GM18861 (cell line): ENCODE measurements at regions not wholly inside any gene's neighbourhood (a gene's known extent, or its start where the extent isn't known, plus 50 kb on each side); places are given as distances from the start of the nearest gene placed in this dataset.
"Not testable (repeated sequence)": the region's sequence is repeated elsewhere in the genome, so short reads cannot be mapped to it uniquely, and the experiment has no call there.

Experiments used
- ATAC-seq: cut with Tn5 transposase; IDR thresholded peaks from one replicate; pipeline ENCODE4 v1.9.1; 2021; ENCODE audit not compliant: unreplicated experiment

DNA sequence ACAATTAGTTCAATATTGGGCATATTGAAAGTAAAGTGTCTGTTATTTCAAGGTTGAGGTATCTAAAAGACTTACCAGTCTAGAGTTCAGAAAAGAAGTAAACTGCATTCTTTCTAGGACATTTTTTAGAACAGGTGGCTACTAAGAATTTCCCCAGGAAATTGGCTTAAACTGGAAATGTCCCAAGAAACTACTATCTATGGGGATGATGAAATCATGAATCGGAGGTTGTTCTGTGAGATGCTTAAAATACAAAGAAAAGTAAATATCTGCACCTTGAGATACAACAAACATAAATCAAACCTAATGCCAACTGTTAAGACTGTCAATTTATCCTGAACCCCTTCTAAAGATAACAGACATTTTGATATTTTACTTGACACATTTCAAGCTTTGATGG is 226.5 kb upstream of the NREP start:
- ATAC-seq = no peak

DNA sequence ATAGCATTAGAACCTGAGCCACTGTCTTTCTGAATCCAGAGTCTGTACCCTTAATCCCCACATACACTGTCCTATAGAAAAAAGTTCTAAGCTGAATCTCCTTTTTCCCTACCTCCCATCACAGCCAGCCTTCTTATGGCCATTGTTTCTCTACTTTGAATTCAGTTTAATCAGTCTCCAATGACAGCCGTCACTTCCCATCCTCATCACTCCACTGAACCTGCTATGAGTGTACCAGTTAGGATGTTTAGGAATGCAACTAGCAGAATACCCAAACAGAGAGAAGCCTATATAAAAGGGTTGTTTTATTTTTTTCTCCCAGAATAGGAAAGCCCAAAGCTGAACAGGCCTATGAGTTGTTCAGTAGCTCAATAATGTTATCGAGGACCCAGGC is 220.4 kb upstream of the NREP start:
- no peak for ATAC-seq

DNA sequence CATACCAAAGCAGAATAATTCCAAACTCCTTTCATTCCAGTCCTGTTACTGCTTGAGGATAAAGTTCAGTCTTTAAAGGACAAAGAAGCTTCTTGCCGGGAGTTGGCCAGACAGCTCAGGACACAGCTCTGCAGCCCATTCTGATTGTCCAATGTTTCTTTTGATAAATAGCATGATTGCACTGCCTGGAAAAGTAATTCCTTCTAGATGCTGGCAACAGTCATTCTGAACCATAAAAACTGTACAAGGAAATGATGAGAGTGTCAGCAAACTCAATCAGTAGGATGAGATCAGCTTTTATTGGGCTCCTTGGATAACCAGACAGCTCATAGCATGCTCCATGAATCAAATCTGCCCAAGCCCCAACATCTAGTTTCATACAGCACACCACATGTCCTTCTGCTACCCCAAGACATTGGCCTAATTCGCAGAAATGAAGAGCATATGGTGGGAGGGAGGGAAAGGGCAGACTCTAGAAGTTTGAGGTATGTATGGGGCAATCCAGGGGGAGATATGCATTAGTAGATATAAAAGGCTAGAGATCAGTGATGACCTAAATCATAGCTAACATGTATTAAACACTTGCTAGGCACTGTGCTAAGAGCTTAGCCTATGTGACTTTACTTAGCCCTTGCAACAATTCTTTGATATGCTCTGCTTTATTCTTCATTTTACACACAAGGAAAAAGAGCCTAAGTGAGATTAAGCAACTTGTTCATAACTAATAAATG is 219.9 kb upstream of the NREP start:
- no peak for ATAC-seq

DNA sequence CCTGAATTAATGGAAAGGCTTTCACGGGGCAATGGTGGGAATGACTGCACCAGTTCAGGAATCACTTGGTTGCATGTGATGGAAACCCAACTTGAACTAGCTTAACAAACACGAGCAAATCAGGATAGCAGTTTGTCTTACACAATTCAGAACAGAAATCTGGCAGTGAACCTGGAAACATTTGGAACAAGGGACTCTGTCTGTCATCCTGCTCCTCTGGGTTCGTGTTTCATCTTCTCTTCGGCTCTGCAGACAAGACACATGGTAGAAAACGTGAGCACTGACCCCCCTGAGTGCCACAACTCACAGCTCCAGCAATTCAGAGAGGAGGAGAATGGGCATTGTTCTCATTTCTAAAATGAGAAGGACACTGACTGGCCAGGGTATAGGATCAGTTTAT is 218.1 kb upstream of the NREP start:
- ATAC-seq = no peak

DNA sequence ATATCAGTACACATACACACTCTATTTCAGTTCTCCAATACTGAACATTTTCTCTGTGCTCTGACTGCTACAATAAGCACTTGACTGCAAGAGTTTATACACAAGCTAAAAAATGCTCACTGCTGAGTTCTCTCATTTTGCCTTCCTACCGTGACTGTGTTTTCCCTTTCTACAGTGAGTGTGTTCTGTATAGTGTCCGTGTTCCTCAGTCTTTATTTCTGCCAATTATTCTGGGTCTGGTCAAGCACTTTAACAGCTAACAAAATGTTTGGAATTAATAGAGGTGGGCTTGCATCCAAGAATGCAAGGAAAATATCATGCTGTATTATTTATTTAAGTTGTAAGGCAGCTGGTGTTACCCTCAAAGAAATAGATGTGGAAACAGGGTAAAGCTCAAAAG is 217.0 kb upstream of the NREP start:
- no peak for ATAC-seq

DNA sequence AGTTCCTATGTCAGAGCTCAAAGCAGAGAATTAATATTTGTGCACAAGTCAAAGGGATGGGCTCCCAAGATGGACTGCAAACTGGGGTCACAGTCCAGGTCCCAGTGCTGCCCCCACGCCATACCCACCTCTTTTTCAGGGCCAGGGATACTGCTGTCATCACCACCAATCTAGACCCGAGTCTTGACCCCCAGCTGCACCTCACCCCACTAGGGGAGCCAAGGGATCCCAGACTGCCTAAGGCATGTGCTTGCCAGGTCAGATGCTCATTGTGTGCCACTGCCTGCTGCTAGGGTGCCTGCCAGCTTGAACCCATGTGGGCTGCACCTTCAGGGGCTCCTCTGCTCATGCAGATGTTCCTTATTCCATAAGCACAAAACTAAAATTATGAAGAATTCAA is 215.6 kb upstream of the NREP start:
- no peak for ATAC-seq

DNA sequence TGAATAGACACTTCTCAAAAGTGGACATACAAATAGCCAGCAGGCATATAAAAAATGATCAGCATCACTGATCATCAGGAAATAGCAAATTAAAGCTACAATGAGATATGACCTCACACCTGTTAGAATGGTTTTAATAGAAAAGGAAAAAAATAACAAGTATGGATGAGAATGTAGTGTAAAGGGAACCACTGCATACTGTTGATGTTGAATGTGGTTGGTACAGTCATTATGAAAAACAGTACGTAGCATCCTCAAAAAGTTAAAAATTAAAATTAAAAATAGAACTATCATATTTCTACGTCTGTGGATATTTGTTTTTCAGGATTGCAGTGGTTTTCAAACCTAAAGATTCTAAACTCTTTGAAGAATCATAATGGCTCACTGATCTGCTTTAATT is 215.1 kb upstream of the NREP start:
- peak; percentile 73 for ATAC-seq

DNA sequence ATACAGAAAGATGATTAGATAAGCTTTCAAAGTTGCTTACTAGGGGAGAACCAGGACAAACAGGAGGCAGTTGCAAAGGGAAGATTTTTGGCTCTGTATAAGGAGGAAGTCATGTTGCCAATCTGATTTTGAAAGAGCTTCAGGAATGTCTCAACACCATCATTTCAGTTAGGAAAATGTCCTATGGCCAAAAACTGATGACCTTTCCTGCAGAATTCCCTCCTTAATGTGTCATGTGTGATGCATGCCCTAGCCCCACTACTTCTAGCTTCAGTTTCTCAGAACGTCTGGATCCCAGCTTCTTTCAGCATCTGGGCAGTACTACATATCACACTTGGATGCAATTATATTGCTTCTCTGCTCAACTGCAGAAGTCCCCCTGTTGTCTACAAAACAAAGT is 211.5 kb upstream of the NREP start:
- ATAC-seq = no peak

DNA sequence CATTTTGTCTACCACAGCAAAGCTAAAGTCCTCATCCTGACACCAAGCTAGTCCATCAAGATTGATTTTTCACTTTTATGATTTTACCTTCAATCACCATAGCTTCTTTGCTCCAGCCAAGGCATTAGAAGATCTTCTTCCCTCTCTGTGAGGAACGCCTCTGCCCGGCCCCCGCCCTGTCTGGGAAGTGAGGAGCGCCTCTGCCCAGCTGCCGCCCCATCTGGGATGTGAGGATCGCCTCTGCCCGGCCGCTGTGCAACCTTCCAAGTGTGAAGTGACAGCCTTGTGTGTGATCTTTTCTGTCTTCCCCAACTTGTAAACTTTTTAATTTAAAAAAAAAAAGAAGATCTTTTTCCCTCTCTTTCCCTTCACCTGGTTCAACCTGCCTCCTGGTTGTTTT is 210.5 kb upstream of the NREP start:
- ATAC-seq = no peak

DNA sequence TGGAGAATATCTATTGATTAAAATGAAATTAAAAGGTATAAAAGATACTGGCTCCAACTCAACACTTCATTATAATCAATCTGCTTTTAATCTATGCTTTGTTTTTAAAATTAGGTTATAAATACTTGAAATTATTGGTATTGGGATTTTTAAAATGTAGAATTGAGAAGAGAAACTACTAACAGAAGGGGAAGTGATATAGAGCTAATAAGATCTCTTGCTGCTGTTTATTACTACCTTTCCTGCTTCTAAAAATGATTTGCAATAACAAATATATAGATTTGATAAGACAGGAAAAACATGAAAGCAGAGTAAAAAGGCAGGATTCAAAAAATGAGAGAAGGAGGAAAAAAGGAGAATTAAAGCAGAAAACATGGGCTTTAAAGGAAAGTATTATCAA is 209.3 kb upstream of the NREP start:
- no peak for ATAC-seq

DNA sequence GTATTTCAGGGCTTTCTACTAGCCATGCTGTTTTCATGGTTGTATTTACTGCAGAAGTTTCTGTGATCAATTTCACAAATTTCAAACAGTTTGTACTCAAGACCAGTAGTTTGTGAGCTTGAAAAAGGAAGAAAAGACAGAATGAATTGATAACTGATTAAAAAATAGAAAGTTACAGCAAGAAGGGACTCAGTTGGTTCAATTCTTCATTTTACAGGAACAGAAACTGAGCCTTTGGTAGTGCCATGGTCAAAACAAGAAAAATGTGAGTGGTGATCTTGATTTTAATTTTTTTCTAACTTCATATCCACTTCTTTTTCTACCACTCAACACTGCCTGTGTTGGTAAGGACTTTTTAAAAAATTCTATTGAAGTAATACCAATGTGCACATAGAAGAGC is 206.6 kb upstream of the NREP start:
- ATAC-seq = no peak

DNA sequence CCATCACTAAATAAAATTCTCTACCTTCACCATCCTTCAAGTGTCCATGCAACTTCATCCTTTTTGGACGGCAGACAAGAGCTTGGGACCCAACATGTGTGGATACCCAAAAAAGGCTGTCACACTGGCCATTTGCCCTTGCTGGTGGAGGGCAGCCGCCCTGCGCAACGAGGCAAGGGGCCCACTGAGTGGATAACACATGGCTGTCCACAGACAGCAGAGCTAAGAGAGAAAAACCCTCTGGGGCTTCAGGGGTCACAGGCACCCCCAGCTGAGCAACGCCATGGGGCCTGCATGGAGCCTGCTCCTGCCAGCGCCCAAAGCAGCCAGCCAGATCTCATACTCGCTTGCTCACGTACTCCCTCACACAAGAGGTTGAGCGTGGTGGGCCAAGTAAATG is 205.9 kb upstream of the NREP start:
- ATAC-seq = no peak

DNA sequence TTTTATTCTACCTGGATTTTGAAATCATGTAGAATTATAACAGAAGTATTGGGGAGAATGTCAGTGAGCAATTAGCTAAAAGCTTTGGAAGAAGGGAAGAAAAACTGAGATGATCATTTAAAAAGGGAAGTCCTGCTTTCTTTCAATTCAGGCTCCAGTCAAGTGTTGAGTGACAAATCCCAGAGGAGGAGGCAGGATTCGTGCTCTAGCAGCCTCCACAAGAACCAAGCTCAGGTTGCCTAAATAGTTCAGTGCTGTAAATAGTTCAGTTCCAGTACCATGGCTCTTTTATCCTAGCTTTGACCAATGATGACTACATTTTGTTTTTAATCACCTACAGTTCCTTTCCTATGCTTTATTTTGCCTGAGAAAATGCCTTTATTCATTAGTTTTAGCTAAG is 204.9 kb upstream of the NREP start:
- ATAC-seq = no peak

DNA sequence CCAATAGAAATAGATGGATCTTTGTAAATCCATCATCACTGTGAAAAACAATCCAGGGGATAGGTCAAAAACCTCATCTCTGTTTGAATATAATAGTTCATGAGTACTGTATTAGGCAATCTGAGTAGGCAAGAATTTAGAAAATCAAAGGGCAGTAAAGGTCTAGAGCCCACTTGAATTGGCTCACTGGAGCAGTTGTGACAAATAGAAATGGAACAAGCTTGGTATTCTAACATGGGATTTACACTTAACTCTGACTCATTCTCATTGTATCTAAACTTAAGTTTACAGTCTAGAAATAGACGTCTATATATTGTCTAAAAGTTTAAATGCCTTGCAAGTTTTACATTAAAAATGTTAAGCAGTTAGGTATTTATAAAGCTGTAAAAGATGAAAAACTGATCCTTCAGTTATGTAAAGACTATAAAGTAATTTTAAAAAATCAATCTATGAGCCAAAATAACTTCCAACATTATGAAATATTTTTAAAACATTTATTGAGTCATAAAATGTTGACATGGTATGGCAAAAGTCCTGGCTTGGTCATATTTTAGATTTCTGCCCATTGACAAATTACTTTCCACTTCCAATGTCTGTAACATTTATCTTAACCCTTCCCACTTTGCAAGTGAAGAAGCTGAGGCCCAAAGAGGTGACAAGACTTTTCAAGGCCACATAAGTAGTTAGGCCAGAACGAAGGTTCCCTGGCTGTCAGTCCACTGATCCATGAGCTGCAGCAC is 203.7 kb upstream of the NREP start:
- ATAC-seq = no peak

DNA sequence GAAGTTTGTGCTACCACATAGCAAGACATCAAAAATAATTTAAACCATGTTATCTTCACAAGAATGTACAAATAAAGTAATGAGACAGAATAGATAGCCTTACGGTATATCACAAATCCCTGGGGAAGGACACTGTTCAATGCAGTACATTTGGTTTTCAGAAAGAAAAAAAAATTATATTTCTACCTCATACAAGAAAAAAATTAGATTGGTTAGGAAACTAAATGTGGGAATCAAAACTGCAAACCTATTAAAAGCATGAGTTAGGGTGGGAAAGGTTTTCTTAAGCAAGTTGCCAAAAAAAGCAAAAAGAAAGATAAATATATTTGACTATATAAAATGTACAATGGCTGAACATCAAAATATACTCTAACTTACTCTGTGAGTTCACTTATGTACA is 201.9 kb upstream of the NREP start:
- ATAC-seq = no peak

DNA sequence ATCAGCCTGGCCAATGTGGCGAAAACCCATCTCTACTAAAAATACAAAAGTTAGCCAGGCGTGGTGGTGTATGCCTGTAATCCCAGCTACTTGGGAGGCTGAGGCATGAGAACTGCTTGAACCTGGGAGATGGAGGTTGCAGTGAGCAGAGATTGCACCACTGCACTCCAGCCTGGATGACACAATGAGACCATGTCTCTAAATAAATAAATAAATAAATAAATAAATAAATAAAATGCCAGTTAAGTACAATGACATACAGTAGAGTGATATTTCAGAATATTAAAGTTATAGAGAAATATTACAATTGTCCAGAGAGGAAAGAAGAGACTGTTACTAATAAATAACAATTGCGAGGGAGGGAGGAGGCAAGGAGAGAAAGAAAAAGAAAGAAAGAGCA is 199.8 kb upstream of the NREP start:
- not testable (repeated sequence) for ATAC-seq

DNA sequence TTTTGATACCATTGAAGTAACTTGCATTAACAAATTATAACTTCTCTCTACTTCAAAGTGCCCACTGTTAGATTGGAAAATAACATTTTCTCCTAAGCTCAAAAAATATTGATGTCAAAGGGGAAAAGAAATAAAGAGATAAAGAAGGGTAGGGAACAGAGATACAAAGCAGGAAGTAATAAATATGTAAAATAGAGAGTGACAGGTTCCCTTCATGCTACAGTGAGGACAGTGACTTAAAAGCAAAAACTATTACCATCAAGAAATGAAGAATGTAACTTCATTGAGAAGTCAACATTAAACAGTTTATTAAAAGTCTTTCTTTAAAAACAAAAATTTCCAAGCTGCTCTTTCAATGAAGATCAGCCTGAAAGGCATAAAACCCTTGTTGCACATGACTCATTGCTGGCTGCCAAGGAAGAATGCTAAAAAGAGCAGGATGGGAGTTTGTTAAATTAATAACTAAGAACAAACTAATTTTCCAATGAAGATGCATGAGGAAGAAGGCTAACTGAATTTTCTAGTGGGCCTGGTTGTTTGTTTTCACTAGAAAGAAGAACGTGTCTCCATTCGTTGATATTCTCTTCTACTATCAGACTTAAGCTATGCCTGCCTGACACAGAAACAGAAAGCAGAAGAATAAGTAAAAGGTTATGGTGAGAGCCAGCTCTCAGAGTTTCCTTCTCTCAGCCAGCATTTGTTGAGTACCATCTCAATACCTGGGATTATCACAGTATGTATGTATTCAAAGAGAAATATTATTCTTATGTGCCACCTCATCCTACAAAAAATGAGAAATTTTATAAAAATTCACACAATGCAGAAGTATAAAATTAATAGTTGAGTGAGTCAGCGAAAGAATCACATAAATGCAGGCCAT is 197.8 kb upstream of the NREP start:
- ATAC-seq = peak; percentile 79

DNA sequence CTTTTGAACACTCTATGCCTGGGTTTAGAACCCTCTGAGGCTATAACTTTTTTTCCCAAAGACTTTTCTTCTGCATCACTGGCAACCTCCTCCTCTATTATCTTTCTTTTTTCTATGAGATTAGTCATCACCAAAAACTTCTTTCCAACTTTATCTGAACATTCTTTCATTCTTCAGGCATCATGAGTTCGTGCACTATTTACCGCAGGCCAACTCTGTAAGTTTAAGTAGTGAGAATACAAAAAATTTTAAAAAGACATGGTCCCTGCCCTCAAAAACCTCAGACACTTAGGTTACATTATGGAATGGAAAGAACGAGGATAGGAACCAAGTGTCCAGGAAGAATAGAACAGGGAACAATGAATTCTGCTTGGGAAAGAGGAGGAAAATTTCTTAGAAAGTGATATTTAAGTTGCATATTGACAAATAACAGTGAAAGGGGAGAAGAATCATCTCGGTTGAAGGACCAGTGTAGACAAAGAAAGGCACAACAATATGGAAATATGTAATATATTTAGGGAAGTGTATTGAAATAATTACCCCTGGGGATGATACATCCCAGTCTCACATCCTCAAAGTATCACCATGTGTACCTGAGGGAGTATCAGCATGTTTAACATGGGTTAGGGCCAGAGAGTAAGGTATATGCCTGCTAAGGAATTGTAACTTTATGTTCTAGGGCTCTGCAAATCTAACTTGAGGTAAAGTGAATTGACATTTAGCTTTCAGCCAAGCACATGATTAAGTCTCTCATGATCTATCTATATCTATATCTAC is 196.5 kb upstream of the NREP start:
- ATAC-seq = no peak

DNA sequence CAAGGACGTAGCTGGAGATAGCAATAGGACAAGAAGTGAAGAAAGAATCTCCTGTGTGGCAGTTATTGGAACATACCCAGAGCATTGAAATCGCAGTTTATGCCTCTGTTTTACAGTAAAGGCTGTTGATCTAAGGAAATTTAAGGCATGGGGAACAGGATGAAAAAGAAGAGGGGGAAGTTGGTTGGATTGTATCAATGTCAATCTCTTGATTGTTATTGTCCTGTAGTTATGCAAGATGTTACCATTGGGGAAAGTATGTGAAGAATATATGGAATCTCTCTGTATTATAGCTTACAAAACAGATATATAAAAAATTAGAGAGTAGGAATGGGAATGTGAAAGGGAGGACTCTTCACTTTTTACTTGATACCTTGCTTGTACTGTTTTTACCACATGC is 195.6 kb upstream of the NREP start:
- ATAC-seq = no peak

DNA sequence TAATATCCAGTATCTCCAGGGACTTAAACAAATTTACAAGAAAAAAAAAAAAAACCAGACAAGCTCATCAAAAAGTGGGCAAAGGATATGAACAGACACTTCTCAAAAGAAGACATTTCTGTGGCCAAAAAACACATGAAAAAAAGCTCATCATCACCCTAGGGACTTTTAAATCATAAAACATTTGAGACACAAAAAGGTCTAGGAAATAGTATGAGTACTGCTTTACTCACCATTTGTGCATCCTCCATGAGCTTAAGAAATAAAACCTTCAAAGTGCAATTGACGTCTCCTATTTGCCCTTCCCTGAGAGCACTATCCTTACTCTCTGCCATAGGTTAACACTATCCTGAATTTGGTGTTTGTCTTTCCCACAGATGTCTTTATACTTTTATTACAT is 193.7 kb upstream of the NREP start:
- ATAC-seq = no peak
